Activated T-cell treated with anti-CD3 and anti-CD28 coated beads, Interleukin-2, amount 50 U/mL, for 1 hour (primary cell): ENCODE measurements at regions not wholly inside any gene's neighbourhood (a gene's known extent, or its start where the extent isn't known, plus 50 kb on each side); places are given as distances from the start of the nearest gene placed in this dataset.

ENCODE experiments used
- DNase-seq: peaks from one replicate; pipeline ENCODE4 v3.0.0-alpha.2; 2020

- DNase-seq = no peak
Measured at GRCh38 chr10:111203615-111204014, 126.8 kb downstream of the ADRA2A start.

GRCh38 chr10:111204838-111205237 lies 128.0 kb downstream of the ADRA2A start:
- DNase-seq = no peak

- no peak for DNase-seq
Measured at GRCh38 chr10:111206521-111206920, 129.7 kb downstream of the ADRA2A start.

- DNase-seq = peak; percentile 18
Measured at GRCh38 chr10:111207500-111207899, 130.7 kb downstream of the ADRA2A start.

- DNase-seq = no peak
Measured at GRCh38 chr10:111208951-111209350, 132.1 kb downstream of the ADRA2A start.

GRCh38 chr10:111209692-111210091 lies 132.9 kb downstream of the ADRA2A start:
- DNase-seq = no peak

- DNase-seq = no peak
Measured at GRCh38 chr10:111211241-111211640, 134.4 kb downstream of the ADRA2A start.

GRCh38 chr10:111211706-111212105 lies 134.9 kb downstream of the ADRA2A start:
- no peak for DNase-seq

- DNase-seq = no peak
Measured at GRCh38 chr10:111221682-111222480, 145.1 kb downstream of the ADRA2A start.

- DNase-seq = no peak
Measured at GRCh38 chr10:111222961-111223360, 146.1 kb downstream of the ADRA2A start.

- no peak for DNase-seq
Measured at GRCh38 chr10:111231779-111232178, 154.9 kb downstream of the ADRA2A start.

- no peak for DNase-seq
Measured at GRCh38 chr10:111233439-111233838, 156.6 kb downstream of the ADRA2A start.

- DNase-seq = no peak
Measured at GRCh38 chr10:111234234-111234913, 157.5 kb downstream of the ADRA2A start.

- no peak for DNase-seq
Measured at GRCh38 chr10:111234914-111235302, 158.1 kb downstream of the ADRA2A start.

- no peak for DNase-seq
Measured at GRCh38 chr10:111240348-111240747, 163.5 kb downstream of the ADRA2A start.

- no peak for DNase-seq
Measured at GRCh38 chr10:111243126-111243525, 166.3 kb downstream of the ADRA2A start.

- DNase-seq = no peak
Measured at GRCh38 chr10:111246136-111246535, 169.3 kb downstream of the ADRA2A start.

GRCh38 chr10:111246814-111247452 lies 170.1 kb downstream of the ADRA2A start:
- no peak for DNase-seq

GRCh38 chr10:111247781-111248389 lies 171.1 kb downstream of the ADRA2A start:
- no peak for DNase-seq

GRCh38 chr10:111249925-111250324 lies 173.1 kb downstream of the ADRA2A start:
- DNase-seq = no peak

- DNase-seq = no peak
Measured at GRCh38 chr10:111261081-111261615, 184.3 kb downstream of the ADRA2A start.

GRCh38 chr10:111265341-111265740 lies 188.5 kb downstream of the ADRA2A start:
- DNase-seq = no peak

GRCh38 chr10:111266165-111266564 lies 189.3 kb downstream of the ADRA2A start:
- no peak for DNase-seq
